ENCODE measurements at regions not wholly inside any gene's neighbourhood (a gene's known extent, or its start where the extent isn't known, plus 50 kb on each side); places are given as distances from the start of the nearest gene placed in this dataset.

DNA sequence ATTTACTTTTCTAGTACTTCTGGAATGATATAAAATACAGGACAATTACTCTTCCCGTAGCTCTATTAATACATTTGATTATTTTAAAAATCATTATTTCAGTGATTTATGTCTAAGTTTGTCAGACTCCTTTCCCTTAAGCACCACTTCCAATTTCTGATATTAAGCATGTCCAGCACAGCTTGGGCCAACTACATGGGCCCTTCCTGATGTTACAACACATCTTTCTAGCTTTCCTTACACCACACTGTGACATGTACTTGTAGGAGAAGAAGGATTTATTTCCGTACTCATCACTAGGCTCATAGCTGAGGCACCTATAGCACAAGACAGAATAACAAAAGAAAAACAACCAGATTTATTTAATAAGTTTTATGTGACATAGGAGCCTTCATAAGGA, 134.8 kb upstream of the HNRNPA3 start:
- H3K4me3 Mint-ChIP-seq (ENCODE audit: unreplicated experiment): no peak overlapping the region
- H3K9me3 Mint-ChIP-seq (ENCODE audit: unreplicated experiment): no peaks in the 10 kb centered on the region
- H3K27me3 Mint-ChIP-seq (ENCODE audit: unreplicated experiment): peaks cover 2% of the 10 kb centered on the region
- DNase-seq: no peak
- no peak overlapping the region for H3K27ac Mint-ChIP-seq (ENCODE audit: unreplicated experiment)
- no peaks in the 10 kb centered on the region for H3K4me1 Mint-ChIP-seq (ENCODE audit: low read depth, unreplicated experiment)
- TF ChIP-seq, protein P1, sequence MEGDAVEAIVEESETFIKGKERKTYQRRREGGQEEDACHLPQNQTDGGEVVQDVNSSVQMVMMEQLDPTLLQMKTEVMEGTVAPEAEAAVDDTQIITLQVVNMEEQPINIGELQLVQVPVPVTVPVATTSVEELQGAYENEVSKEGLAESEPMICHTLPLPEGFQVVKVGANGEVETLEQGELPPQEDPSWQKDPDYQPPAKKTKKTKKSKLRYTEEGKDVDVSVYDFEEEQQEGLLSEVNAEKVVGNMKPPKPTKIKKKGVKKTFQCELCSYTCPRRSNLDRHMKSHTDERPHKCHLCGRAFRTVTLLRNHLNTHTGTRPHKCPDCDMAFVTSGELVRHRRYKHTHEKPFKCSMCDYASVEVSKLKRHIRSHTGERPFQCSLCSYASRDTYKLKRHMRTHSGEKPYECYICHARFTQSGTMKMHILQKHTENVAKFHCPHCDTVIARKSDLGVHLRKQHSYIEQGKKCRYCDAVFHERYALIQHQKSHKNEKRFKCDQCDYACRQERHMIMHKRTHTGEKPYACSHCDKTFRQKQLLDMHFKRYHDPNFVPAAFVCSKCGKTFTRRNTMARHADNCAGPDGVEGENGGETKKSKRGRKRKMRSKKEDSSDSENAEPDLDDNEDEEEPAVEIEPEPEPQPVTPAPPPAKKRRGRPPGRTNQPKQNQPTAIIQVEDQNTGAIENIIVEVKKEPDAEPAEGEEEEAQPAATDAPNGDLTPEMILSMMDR (IDR thresholded peaks at IDR 0.05; ENCODE audit: partially characterized antibody, unreplicated experiment): no peak
- no peaks in the 10 kb centered on the region for H3K36me3 Mint-ChIP-seq (ENCODE audit: unreplicated experiment)

DNA sequence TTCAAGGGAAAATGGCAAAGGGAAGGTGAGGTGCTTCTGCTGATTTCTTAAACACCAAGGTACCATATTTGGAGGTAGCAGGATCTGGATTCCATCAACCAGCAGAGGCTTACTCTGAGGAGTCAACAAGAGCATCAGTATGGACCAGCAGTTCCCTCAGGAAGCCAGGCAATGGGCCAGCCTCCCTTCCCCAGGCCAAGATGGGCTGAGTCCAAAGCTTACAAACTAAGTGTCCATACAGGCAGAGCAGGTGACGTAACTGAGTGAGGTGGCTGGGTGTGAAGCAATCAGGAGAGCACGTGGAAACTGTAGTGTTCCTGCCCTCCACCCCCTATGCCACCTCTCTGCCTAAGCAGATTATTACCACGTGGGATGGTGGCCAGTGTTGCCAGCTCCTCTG, 134.2 kb upstream of the HNRNPA3 start:
- Mint-ChIP-seq H3K9me3 (ENCODE audit: unreplicated experiment) (no peaks in the 10 kb centered on the region), H3K4me1 (ENCODE audit: low read depth, unreplicated experiment) (no peaks in the 10 kb centered on the region), H3K27me3 (ENCODE audit: unreplicated experiment) (peaks cover 2% of the 10 kb centered on the region), H3K36me3 (ENCODE audit: unreplicated experiment) (no peaks in the 10 kb centered on the region), H3K4me3 (ENCODE audit: unreplicated experiment) (no peak overlapping the region), H3K27ac (ENCODE audit: unreplicated experiment) (no peak overlapping the region)
- TF ChIP-seq, protein P1 (IDR thresholded peaks at IDR 0.05; ENCODE audit: partially characterized antibody, unreplicated experiment): no peak
- no peak for DNase-seq

DNA sequence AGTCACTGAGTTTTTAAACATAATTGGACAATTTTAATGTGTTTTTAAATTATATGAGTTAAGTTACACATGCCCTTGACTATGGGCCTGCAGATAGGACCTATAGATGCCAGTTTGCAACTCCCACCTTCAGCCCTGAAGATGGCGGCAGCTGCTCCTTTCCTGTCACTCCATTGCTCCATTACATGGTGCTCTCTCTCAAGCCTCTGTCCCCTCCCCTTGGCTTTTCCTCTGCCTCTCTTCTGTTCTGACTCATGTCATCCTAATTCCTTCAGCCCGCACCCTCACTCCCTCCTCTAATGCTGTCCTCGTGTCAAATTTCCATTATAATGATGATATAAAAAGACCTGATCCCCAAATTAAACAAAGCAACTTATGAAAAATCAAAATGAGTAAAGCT, 133.7 kb upstream of the HNRNPA3 start:
- no peak for DNase-seq
- Mint-ChIP-seq H3K4me3 (ENCODE audit: unreplicated experiment) (no peak overlapping the region), H3K9me3 (ENCODE audit: unreplicated experiment) (no peaks in the 10 kb centered on the region), H3K27ac (ENCODE audit: unreplicated experiment) (no peak overlapping the region), H3K27me3 (ENCODE audit: unreplicated experiment) (peaks cover 2% of the 10 kb centered on the region), H3K36me3 (ENCODE audit: unreplicated experiment) (no peaks in the 10 kb centered on the region), H3K4me1 (ENCODE audit: low read depth, unreplicated experiment) (no peaks in the 10 kb centered on the region)
- TF ChIP-seq, protein P1 (IDR thresholded peaks at IDR 0.05; ENCODE audit: partially characterized antibody, unreplicated experiment): no peak

DNA sequence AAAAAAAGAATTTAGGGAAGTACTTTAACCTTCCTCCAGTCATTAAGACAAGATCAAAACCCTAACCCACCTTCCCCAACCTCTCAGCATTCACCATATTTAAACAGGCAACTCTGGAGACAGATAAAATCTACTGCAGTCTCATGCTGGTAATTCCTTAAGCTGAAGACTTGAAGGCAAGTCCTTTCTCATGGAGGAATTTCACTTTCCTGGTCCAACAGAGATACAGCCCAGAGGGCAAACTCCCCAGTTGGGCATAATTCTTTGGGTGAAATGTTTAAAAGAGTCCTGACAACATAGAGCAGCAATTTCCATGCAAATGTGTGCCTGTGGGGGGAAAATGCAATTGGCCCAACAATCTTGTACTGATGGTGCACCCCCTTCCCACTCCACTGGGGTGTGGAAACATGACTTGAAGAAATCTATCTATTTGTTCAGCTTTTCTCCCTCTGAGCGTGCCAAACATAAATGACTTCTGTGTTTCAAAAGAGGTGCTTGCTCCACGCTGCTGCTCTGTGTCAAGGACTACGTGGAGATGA, 131.8 kb upstream of the HNRNPA3 start:
- no peak for DNase-seq
- Mint-ChIP-seq H3K27me3 (ENCODE audit: unreplicated experiment) (no peaks in the 10 kb centered on the region), H3K9me3 (ENCODE audit: unreplicated experiment) (no peaks in the 10 kb centered on the region), H3K4me3 (ENCODE audit: unreplicated experiment) (no peak overlapping the region), H3K36me3 (ENCODE audit: unreplicated experiment) (no peaks in the 10 kb centered on the region), H3K27ac (ENCODE audit: unreplicated experiment) (no peak overlapping the region), H3K4me1 (ENCODE audit: low read depth, unreplicated experiment) (no peaks in the 10 kb centered on the region)
- TF ChIP-seq, protein P1 (IDR thresholded peaks at IDR 0.05; ENCODE audit: partially characterized antibody, unreplicated experiment): no peak

DNA sequence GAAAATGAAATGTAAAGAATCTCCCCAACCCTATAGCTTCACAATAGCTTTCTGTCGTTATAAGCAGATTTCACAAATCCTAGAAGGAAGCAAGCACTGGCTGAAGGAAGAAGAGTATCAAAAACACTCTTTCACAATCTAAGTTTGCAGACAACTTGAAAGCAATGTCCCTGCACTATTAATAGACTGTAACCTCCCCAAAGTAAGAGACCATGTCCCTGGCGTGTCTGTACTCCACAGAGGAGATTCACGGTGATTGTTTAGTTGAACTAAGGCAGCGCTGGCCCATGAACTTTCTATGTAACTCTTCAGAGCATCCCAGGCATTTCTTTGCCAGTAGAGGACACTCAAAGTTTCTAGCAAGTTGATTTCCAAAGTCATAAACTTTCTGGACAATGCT, 128.0 kb upstream of the HNRNPA3 start:
- no peak for DNase-seq
- Mint-ChIP-seq H3K27me3 (ENCODE audit: unreplicated experiment) (no peaks in the 10 kb centered on the region), H3K36me3 (ENCODE audit: unreplicated experiment) (no peaks in the 10 kb centered on the region), H3K4me1 (ENCODE audit: low read depth, unreplicated experiment) (no peaks in the 10 kb centered on the region), H3K4me3 (ENCODE audit: unreplicated experiment) (no peak overlapping the region), H3K27ac (ENCODE audit: unreplicated experiment) (no peak overlapping the region), H3K9me3 (ENCODE audit: unreplicated experiment) (no peaks in the 10 kb centered on the region)
- TF ChIP-seq, protein P1 (IDR thresholded peaks at IDR 0.05; ENCODE audit: partially characterized antibody, unreplicated experiment): no peak
